GM23338 (cell line): ENCODE measurements at regions not wholly inside any gene's neighbourhood (a gene's known extent, or its start where the extent isn't known, plus 50 kb on each side); places are given as distances from the start of the nearest gene placed in this dataset.

ENCODE experiments used
- ATAC-seq: fragments of 200-7000 bp; cut with Tn5 transposase; 3 replicates; pipeline ENCODE4 v1.9.1; 2020
- DNase-seq: peaks from one replicate; pipeline ENCODE4 v3.0.0-alpha.2; 2015; ENCODE audit warnings: low spot score
- H2AFZ ChIP-seq: fragments of 200-600 bp; sonication (generic); 2 replicates; pipeline ENCODE4 v1.8.0; 2016; ENCODE audit warnings: antibody characterized with exemption, mild to moderate bottlenecking, moderate library complexity
- H3F3A ChIP-seq: fragments of 200-600 bp; sonication (generic); replicated peaks from 2 replicates; pipeline ENCODE4 v1.8.0; 2017; ENCODE audit warnings: antibody characterized with exemption, mixed run types, low read depth
- H3K27ac ChIP-seq: fragments of 200-600 bp; sonication (generic); 2 replicates; pipeline ENCODE4 v1.6.1; 2016; ENCODE audit warnings: low read depth
- H3K27me3 ChIP-seq: fragments of 200-600 bp; sonication (generic); 2 replicates; pipeline ENCODE4 v1.8.0; 2016; ENCODE audit warnings: mild to moderate bottlenecking, mixed run types, moderate library complexity; ENCODE audit not compliant: insufficient read depth
- H3K36me3 ChIP-seq: fragments of 200-600 bp; sonication (generic); 2 replicates; pipeline ENCODE4 v1.8.0; 2016; ENCODE audit warnings: mild to moderate bottlenecking; ENCODE audit not compliant: insufficient read depth
- H3K4me1 ChIP-seq: fragments of 200-600 bp; sonication (generic); 2 replicates; pipeline ENCODE4 v1.8.0; 2016; ENCODE audit warnings: mild to moderate bottlenecking, moderate library complexity; ENCODE audit not compliant: insufficient read depth
- H3K4me2 ChIP-seq: fragments of 200-600 bp; sonication (generic); 2 replicates; pipeline ENCODE4 v1.7.1; 2017; ENCODE audit warnings: mixed run types
- H3K4me3 ChIP-seq: fragments of 200-600 bp; sonication (generic); 2 replicates; pipeline ENCODE4 v1.6.1; 2016; ENCODE audit warnings: mixed run types
- H3K79me2 ChIP-seq: fragments of 200-600 bp; sonication (generic); replicated peaks from 2 replicates; pipeline ENCODE4 v1.8.0; 2017; ENCODE audit warnings: mild to moderate bottlenecking; ENCODE audit not compliant: insufficient read depth
- H3K9me2 ChIP-seq: fragments of 200-600 bp; sonication (generic); 2 replicates; pipeline ENCODE4 v1.8.0; 2017; ENCODE audit not compliant: insufficient read depth
- H4K20me1 ChIP-seq: fragments of 200-600 bp; sonication (generic); replicated peaks from 2 replicates; pipeline ENCODE4 v1.8.0; 2017; ENCODE audit warnings: mild to moderate bottlenecking; ENCODE audit not compliant: insufficient read depth
- H3K27ac Mint-ChIP-seq: 2 replicates; pipeline ENCODE4 v1.8.0; 2020; ENCODE audit warnings: inconsistent platforms, mild to moderate bottlenecking, moderate library complexity, mixed read lengths
- H3K27me3 Mint-ChIP-seq: 3 replicates; pipeline ENCODE4 v1.8.0; 2022; ENCODE audit warnings: low read depth, mild to moderate bottlenecking, moderate library complexity, mixed read lengths, inconsistent platforms; ENCODE audit not compliant: insufficient read depth, poor library complexity
- H3K36me3 Mint-ChIP-seq: 3 replicates; pipeline ENCODE4 v1.8.0; 2021; ENCODE audit warnings: low read depth, mild to moderate bottlenecking, inconsistent platforms, moderate library complexity, mixed read lengths
- H3K4me1 Mint-ChIP-seq: 3 replicates; pipeline ENCODE4 v1.8.0; 2020; ENCODE audit warnings: mild to moderate bottlenecking, inconsistent platforms, mixed read lengths
- H3K4me3 Mint-ChIP-seq: 3 replicates; pipeline ENCODE4 v1.8.0; 2021; ENCODE audit warnings: moderate library complexity, mild to moderate bottlenecking, inconsistent platforms, mixed read lengths
- H3K9me3 Mint-ChIP-seq: 3 replicates; pipeline ENCODE4 v1.8.0; 2020; ENCODE audit warnings: moderate library complexity, mild to moderate bottlenecking, inconsistent platforms, mixed read lengths
- CREB1 ChIP-seq: fragments of 250-450 bp; sonication (Bioruptor Pico); IDR thresholded peaks from 2 replicates; pipeline ENCODE4 v1.5.0; 2020; ENCODE audit warnings: low read depth, mild to moderate bottlenecking, moderate library complexity
- EZH2 ChIP-seq: fragments of 200-600 bp; sonication (generic); IDR thresholded peaks from one replicate; pipeline ENCODE4 v1.8.0; 2017; ENCODE audit warnings: antibody characterized with exemption, mild to moderate bottlenecking, low read depth; ENCODE audit not compliant: unreplicated experiment
- EZH2phosphoT487 ChIP-seq: fragments of 200-600 bp; sonication (generic); IDR thresholded peaks from one replicate; pipeline ENCODE4 v1.8.1; 2018; ENCODE audit warnings: antibody characterized with exemption; ENCODE audit not compliant: unreplicated experiment
- JUNB ChIP-seq: IDR thresholded peaks from one replicate; pipeline ENCODE4 v1.6.1; 2016; ENCODE audit warnings: antibody characterized with exemption; ENCODE audit not compliant: unreplicated experiment
- NANOG ChIP-seq: IDR thresholded peaks from 2 replicates; pipeline ENCODE4 v1.6.1; 2016; ENCODE audit warnings: antibody characterized with exemption, borderline replicate concordance
- POLR2AphosphoS5 ChIP-seq: IDR thresholded peaks from 2 replicates; pipeline ENCODE4 v1.6.1; 2016; ENCODE audit warnings: antibody characterized with exemption, low read depth
- STAT1 ChIP-seq: IDR thresholded peaks from one replicate; pipeline ENCODE4 v1.6.1; 2016; ENCODE audit warnings: antibody characterized with exemption; ENCODE audit not compliant: unreplicated experiment
- ZNF114 ChIP-seq: fragments of 250-450 bp; sonication (Bioruptor Pico); IDR thresholded peaks from 2 replicates; pipeline ENCODE4 v1.5.0; 2020; ENCODE audit warnings: mild to moderate bottlenecking, moderate library complexity
- TF ChIP-seq, protein P1 (sequence below): IDR thresholded peaks from one replicate; pipeline ENCODE4 v1.6.1; 2018; ENCODE audit warnings: antibody characterized with exemption; ENCODE audit not compliant: unreplicated experiment
- TF ChIP-seq, protein P2 (sequence below): IDR thresholded peaks from 2 replicates; pipeline ENCODE4 v1.6.1; 2016; ENCODE audit warnings: antibody characterized with exemption
- TF ChIP-seq, protein P3 (sequence below), 2 experiments: fragments of 200-600 bp in 1 of 2; sonication (generic) in 1 of 2; conservative IDR thresholded peaks; 2 replicates each; pipeline versions ENCODE4 v1.5.1 to v1.6.1; 2016 to 2017; ENCODE audit warnings: antibody characterized with exemption in 2 of 2, low read depth in 2 of 2, mild to moderate bottlenecking in 2 of 2, moderate library complexity in 1 of 2
- TF ChIP-seq, protein P4 (sequence below): fragments of 250-450 bp; sonication (Bioruptor Pico); IDR thresholded peaks from 2 replicates; pipeline ENCODE4 v1.5.0; 2020; ENCODE audit warnings: mild to moderate bottlenecking, moderate library complexity

DNA sequence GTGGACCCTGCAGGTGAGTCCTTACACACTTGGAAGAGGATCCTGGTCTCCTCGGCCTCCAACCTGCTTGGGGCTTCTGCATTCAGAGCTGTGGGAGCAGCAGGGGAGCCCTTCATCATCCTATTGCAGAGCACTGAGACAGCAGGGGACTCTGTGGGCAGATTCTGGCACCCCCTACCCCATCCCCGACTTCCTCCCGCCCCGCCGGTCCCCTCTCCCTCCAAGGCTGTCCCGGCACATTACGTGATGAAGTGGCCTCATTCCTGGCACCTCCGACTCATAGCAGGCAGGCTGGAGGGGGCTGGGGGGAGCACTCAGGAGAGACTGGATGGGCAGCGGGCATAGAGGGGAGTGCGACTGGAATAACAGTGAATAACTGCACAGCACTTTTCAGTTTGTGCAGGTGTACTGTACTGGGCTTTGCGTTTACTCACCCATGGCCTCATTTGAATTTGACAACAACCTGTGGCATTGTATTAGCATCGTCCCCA, 394.1 kb downstream of the MATN1 start (continued):
- TF ChIP-seq NANOG: no peak
- no peak for TF ChIP-seq POLR2AphosphoS5
- TF ChIP-seq ZNF114 (CRISPR knock-in tag): no peak
- TF ChIP-seq CREB1 (CRISPR knock-in tag): no peak
- TF ChIP-seq, protein P1, sequence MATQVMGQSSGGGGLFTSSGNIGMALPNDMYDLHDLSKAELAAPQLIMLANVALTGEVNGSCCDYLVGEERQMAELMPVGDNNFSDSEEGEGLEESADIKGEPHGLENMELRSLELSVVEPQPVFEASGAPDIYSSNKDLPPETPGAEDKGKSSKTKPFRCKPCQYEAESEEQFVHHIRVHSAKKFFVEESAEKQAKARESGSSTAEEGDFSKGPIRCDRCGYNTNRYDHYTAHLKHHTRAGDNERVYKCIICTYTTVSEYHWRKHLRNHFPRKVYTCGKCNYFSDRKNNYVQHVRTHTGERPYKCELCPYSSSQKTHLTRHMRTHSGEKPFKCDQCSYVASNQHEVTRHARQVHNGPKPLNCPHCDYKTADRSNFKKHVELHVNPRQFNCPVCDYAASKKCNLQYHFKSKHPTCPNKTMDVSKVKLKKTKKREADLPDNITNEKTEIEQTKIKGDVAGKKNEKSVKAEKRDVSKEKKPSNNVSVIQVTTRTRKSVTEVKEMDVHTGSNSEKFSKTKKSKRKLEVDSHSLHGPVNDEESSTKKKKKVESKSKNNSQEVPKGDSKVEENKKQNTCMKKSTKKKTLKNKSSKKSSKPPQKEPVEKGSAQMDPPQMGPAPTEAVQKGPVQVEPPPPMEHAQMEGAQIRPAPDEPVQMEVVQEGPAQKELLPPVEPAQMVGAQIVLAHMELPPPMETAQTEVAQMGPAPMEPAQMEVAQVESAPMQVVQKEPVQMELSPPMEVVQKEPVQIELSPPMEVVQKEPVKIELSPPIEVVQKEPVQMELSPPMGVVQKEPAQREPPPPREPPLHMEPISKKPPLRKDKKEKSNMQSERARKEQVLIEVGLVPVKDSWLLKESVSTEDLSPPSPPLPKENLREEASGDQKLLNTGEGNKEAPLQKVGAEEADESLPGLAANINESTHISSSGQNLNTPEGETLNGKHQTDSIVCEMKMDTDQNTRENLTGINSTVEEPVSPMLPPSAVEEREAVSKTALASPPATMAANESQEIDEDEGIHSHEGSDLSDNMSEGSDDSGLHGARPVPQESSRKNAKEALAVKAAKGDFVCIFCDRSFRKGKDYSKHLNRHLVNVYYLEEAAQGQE: no peak

DNA sequence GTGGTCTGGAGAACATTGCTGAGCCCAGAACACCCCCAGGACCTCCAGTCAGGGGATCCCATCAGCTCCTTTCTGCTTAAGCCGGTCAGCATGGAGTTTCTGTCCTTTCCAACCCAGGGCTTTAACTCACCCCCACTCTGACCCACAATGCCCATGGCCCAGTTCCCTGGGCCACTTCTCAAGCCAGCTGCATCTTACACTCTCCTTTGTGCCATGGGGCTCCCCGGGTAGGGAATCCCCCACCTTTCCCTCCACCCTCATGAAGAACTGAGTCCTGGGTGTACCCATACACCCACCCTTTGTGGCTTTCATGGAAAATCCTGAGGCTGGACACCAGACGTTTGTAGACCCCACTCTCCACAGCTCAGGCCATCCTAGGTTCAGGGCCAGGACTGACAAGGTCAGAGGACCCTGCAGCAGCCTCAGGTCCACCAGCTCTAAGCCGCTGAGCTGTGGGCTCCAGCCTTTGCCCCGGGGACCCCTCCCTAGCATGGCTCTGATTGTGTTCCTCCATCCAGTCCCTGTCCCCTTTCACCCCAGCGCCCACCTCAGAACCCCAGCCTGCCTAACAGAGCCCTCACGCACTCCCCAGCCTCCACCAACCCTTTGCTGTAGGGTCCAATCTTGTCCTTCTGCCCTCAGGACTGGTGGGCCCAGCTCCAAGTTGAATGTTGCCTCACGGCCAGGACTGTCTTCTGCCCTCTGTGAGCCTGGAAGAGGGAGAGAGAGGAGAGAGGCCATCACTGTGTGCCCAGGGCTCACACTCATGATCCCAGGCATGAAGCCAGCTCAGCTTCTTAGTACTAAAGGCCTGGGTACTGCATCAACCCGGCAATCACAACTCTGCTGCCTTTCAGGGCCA, 394.8 kb downstream of the MATN1 start:
- ATAC-seq (no peak), DNase-seq (no peak)
- no peak overlapping the region for H3K4me3 ChIP-seq
- H3K4me1 Mint-ChIP-seq: peaks cover 9% of the 10 kb centered on the region; the same call in 2 of the 3 replicates
- no peak overlapping the region for H3K27ac Mint-ChIP-seq
- no peaks in the 10 kb centered on the region; the same call in 2 of the 3 replicates for H3K9me3 Mint-ChIP-seq
- H2AFZ ChIP-seq: no peak overlapping the region
- H3K9me2 ChIP-seq: no peaks in the 10 kb centered on the region
- H3K4me2 ChIP-seq: no peak overlapping the region
- H3K36me3 Mint-ChIP-seq: no peaks in the 10 kb centered on the region; the same call in 2 of the 3 replicates
- H3K79me2 ChIP-seq: no peaks in the 10 kb centered on the region
- no peak overlapping the region for H3K4me3 Mint-ChIP-seq
- no peaks in the 10 kb centered on the region for H3K36me3 ChIP-seq
- H3K27ac ChIP-seq: no peak overlapping the region
- H3K27me3 Mint-ChIP-seq: peaks cover 3% of the 10 kb centered on the region
- H3K4me1 ChIP-seq: no peaks in the 10 kb centered on the region
- no peaks in the 10 kb centered on the region for H3K27me3 ChIP-seq
- no peaks in the 10 kb centered on the region for H3F3A ChIP-seq
- no peaks in the 10 kb centered on the region for H4K20me1 ChIP-seq
- TF ChIP-seq EZH2phosphoT487 (no peak), EZH2 (no peak), STAT1 (no peak), JUNB (no peak), ZNF114 (CRISPR knock-in tag) (no peak)
- TF ChIP-seq, protein P2, sequence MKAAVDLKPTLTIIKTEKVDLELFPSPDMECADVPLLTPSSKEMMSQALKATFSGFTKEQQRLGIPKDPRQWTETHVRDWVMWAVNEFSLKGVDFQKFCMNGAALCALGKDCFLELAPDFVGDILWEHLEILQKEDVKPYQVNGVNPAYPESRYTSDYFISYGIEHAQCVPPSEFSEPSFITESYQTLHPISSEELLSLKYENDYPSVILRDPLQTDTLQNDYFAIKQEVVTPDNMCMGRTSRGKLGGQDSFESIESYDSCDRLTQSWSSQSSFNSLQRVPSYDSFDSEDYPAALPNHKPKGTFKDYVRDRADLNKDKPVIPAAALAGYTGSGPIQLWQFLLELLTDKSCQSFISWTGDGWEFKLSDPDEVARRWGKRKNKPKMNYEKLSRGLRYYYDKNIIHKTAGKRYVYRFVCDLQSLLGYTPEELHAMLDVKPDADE: no peak
- TF ChIP-seq, protein P3, sequence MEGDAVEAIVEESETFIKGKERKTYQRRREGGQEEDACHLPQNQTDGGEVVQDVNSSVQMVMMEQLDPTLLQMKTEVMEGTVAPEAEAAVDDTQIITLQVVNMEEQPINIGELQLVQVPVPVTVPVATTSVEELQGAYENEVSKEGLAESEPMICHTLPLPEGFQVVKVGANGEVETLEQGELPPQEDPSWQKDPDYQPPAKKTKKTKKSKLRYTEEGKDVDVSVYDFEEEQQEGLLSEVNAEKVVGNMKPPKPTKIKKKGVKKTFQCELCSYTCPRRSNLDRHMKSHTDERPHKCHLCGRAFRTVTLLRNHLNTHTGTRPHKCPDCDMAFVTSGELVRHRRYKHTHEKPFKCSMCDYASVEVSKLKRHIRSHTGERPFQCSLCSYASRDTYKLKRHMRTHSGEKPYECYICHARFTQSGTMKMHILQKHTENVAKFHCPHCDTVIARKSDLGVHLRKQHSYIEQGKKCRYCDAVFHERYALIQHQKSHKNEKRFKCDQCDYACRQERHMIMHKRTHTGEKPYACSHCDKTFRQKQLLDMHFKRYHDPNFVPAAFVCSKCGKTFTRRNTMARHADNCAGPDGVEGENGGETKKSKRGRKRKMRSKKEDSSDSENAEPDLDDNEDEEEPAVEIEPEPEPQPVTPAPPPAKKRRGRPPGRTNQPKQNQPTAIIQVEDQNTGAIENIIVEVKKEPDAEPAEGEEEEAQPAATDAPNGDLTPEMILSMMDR (conservative IDR thresholded peaks at IDR 0.05; ENCODE audit: low read depth in 2 of 2): no peak
- TF ChIP-seq, protein P4, sequence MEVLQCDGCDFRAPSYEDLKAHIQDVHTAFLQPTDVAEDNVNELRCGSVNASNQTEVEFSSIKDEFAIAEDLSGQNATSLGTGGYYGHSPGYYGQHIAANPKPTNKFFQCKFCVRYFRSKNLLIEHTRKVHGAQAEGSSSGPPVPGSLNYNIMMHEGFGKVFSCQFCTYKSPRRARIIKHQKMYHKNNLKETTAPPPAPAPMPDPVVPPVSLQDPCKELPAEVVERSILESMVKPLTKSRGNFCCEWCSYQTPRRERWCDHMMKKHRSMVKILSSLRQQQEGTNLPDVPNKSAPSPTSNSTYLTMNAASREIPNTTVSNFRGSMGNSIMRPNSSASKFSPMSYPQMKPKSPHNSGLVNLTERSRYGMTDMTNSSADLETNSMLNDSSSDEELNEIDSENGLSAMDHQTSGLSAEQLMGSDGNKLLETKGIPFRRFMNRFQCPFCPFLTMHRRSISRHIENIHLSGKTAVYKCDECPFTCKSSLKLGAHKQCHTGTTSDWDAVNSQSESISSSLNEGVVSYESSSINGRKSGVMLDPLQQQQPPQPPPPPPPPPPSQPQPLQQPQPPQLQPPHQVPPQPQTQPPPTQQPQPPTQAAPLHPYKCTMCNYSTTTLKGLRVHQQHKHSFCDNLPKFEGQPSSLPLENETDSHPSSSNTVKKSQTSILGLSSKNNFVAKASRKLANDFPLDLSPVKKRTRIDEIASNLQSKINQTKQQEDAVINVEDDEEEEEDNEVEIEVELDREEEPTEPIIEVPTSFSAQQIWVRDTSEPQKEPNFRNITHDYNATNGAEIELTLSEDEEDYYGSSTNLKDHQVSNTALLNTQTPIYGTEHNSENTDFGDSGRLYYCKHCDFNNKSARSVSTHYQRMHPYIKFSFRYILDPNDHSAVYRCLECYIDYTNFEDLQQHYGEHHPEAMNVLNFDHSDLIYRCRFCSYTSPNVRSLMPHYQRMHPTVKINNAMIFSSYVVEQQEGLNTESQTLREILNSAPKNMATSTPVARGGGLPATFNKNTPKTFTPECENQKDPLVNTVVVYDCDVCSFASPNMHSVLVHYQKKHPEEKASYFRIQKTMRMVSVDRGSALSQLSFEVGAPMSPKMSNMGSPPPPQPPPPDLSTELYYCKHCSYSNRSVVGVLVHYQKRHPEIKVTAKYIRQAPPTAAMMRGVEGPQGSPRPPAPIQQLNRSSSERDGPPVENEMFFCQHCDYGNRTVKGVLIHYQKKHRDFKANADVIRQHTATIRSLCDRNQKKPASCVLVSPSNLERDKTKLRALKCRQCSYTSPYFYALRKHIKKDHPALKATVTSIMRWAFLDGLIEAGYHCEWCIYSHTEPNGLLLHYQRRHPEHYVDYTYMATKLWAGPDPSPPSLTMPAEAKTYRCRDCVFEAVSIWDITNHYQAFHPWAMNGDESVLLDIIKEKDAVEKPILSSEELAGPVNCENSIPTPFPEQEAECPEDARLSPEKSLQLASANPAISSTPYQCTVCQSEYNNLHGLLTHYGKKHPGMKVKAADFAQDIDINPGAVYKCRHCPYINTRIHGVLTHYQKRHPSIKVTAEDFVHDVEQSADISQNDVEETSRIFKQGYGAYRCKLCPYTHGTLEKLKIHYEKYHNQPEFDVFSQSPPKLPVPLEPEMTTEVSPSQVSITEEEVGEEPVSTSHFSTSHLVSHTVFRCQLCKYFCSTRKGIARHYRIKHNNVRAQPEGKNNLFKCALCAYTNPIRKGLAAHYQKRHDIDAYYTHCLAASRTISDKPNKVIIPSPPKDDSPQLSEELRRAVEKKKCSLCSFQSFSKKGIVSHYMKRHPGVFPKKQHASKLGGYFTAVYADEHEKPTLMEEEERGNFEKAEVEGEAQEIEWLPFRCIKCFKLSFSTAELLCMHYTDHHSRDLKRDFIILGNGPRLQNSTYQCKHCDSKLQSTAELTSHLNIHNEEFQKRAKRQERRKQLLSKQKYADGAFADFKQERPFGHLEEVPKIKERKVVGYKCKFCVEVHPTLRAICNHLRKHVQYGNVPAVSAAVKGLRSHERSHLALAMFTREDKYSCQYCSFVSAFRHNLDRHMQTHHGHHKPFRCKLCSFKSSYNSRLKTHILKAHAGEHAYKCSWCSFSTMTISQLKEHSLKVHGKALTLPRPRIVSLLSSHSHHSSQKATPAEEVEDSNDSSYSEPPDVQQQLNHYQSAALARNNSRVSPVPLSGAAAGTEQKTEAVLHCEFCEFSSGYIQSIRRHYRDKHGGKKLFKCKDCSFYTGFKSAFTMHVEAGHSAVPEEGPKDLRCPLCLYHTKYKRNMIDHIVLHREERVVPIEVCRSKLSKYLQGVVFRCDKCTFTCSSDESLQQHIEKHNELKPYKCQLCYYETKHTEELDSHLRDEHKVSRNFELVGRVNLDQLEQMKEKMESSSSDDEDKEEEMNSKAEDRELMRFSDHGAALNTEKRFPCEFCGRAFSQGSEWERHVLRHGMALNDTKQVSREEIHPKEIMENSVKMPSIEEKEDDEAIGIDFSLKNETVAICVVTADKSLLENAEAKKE (CRISPR knock-in tag): no peak
